TTC549 (cell line): ENCODE measurements at regions not wholly inside any gene's neighbourhood (a gene's known extent, or its start where the extent isn't known, plus 50 kb on each side); places are given as distances from the start of the nearest gene placed in this dataset.
"Not testable (repeated sequence)": the region's sequence is repeated elsewhere in the genome, so short reads cannot be mapped to it uniquely, and the experiment has no call there.

ENCODE experiments used
- FAIRE-seq: peaks from 2 replicates; lab custom pipeline; 2012; peaks lifted over from hg19 to GRCh38; lab: Jason Lieb, UNC

DNA sequence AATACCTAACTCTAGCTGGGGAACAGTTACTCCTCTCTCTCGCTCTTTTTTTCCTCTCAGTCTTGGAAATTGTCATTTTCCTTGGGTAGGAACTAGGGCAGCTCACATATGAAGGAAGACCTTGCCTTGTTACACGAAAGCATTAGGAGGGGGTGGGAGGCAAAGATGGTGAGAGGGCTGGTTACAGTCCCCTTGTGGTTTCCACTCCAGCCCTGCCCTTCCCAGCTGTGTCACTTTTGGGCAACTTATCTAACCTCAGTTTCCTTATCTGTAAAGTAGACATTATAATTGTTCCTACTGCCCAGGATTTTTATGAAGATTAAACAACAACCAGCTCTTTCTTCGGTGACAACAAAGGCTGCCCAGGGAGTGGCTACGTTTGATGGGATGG lies 196.2 kb upstream of the CLINT1 start:
- no peak for FAIRE-seq

- no peak for FAIRE-seq
Measured at GRCh38 chr5:158054223-158055110, 195.5 kb upstream of the CLINT1 start.

GRCh38 chr5:158051036-158051435 lies 192.1 kb upstream of the CLINT1 start:
- no peak for FAIRE-seq

GRCh38 chr5:158050421-158050820 lies 191.5 kb upstream of the CLINT1 start:
- FAIRE-seq: no peak

- no peak for FAIRE-seq
Measured at GRCh38 chr5:158049459-158049858, 190.5 kb upstream of the CLINT1 start.

GRCh38 chr5:158045696-158046095 lies 186.8 kb upstream of the CLINT1 start:
- FAIRE-seq: no peak

GRCh38 chr5:158039911-158040347 lies 181.0 kb upstream of the CLINT1 start:
- FAIRE-seq: no peak

DNA sequence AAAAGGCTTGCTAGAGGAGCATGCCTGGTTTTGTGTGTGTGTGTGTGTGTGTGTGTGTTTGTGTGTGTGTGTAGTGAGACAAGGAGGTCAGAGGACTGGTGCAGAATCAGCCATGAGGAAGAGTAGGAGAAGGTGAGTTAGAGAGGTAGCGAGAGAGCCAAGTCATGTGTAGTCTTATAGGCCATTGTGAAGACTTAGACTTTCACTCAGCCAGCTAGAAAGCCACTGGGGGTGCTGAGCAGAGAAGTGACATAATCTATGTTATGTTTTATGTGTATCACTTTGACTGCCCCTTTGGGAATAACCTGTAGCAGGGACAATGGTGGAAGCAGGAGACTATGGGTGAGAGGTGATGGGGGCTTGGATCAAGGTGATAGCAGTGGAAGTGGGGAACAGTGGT lies 180.5 kb upstream of the CLINT1 start:
- FAIRE-seq: no peak

- FAIRE-seq: not testable (repeated sequence)
Measured at GRCh38 chr5:158036983-158037595, 178.1 kb upstream of the CLINT1 start.

GRCh38 chr5:158034586-158034985 lies 175.6 kb upstream of the CLINT1 start:
- not testable (repeated sequence) for FAIRE-seq

DNA sequence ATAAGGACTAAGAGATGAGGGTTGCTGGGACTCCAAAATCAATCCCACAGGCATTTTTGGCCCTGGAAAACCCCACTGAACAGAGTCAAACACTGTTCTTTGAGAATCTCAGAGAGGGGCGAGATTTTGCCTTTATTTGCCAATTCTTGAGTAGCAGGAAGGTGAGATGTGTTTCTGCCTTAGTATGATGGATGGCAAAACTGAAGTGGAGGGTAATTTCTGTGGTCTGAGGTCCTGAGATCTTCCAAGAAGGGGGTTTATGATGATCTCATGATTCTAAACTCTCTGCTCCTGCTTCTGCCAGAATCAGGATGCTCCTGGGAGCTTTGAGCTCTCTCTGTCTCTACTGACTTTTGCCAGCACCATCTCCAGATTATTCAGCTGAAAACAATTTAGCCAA lies 174.8 kb upstream of the CLINT1 start:
- no peak for FAIRE-seq

DNA sequence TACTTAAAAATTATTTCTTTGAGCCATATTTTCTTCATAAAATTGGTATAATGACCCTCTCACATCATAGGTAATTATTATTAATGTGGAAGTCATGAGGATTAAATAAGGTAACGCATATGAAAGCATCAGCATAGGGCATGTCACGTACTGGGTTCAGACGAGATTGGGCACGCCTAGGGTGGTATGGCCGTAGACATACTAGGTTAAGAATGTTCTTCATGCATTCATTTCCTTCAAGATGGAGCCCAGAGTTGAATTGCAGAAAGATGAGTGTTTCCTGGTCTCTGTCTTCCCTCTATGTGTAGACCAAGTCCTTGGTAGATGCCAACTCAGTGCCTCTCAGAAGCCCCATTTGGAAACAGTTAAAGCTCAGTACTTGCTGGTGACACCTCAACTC lies 174.1 kb upstream of the CLINT1 start:
- FAIRE-seq: no peak

- no peak for FAIRE-seq
Measured at GRCh38 chr5:158032246-158032645, 173.3 kb upstream of the CLINT1 start.

- no peak for FAIRE-seq
Measured at GRCh38 chr5:158027806-158028775, 169.1 kb upstream of the CLINT1 start.

GRCh38 chr5:158026304-158027031 lies 167.5 kb upstream of the CLINT1 start:
- FAIRE-seq: no peak

GRCh38 chr5:158023266-158023665 lies 164.3 kb upstream of the CLINT1 start:
- FAIRE-seq: no peak

GRCh38 chr5:158022837-158023236 lies 163.9 kb upstream of the CLINT1 start:
- no peak for FAIRE-seq

DNA sequence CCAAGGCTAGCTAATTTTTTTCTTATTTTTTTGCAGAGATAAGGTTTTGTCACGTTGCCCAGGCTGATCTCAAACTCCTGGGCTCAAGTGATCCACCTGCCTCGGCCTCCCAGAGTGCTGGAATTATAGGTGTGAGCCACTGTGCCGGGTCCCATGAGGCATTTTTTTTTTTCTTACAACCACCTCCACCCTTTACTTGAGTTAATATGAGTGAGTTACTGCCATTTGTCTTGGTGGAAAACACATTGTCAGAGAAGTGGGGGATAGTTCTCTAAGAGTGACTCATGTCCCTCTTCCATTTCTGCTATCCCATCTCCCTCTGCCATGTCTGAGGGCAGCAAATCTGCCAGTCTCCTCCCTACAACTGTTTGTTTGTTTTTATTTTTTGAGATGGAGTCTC lies 163.4 kb upstream of the CLINT1 start:
- FAIRE-seq: no peak

GRCh38 chr5:158020555-158021418 lies 161.8 kb upstream of the CLINT1 start:
- no peak for FAIRE-seq

GRCh38 chr5:158017469-158017868 lies 158.5 kb upstream of the CLINT1 start:
- no peak for FAIRE-seq

GRCh38 chr5:158014372-158014771 lies 155.4 kb upstream of the CLINT1 start:
- no peak for FAIRE-seq
